IPS-NIHi7 (cell line): ENCODE measurements at regions not wholly inside any gene's neighbourhood (a gene's known extent, or its start where the extent isn't known, plus 50 kb on each side); places are given as distances from the start of the nearest gene placed in this dataset.
"Not testable (repeated sequence)": the region's sequence is repeated elsewhere in the genome, so short reads cannot be mapped to it uniquely, and the experiment has no call there.

Source experiments
- DNase-seq: peaks from one replicate; pipeline ENCODE4 v3.0.0; 2012; ENCODE audit warnings: mixed read lengths; ENCODE audit errors: extremely low spot score

- DNase-seq: no peak
Observed at GRCh38 chr6:84929212-84929611, 164.8 kb upstream of the TBX18 start.

- no peak for DNase-seq
Observed at GRCh38 chr6:84927551-84927950, 163.2 kb upstream of the TBX18 start.

GRCh38 chr6:84926189-84927155 lies 162.1 kb upstream of the TBX18 start:
- DNase-seq: no peak

GRCh38 chr6:84921891-84922290 lies 157.5 kb upstream of the TBX18 start:
- no peak for DNase-seq

GRCh38 chr6:84920021-84920420 lies 155.6 kb upstream of the TBX18 start:
- no peak for DNase-seq

- DNase-seq: no peak
Observed at GRCh38 chr6:84916704-84917103, 152.3 kb upstream of the TBX18 start.

GRCh38 chr6:84912472-84913322 lies 148.3 kb upstream of the TBX18 start:
- DNase-seq: no peak

GRCh38 chr6:84910906-84911607 lies 146.7 kb upstream of the TBX18 start:
- no peak for DNase-seq

GRCh38 chr6:84908304-84908904 lies 144.0 kb upstream of the TBX18 start:
- no peak for DNase-seq

- DNase-seq: no peak
Observed at GRCh38 chr6:84906514-84906913, 142.1 kb upstream of the TBX18 start.

- no peak for DNase-seq
Observed at GRCh38 chr6:84905823-84906222, 141.4 kb upstream of the TBX18 start.

GRCh38 chr6:84902354-84902928 lies 138.0 kb upstream of the TBX18 start:
- no peak for DNase-seq

- DNase-seq: no peak
Observed at GRCh38 chr6:84897988-84898594, 133.7 kb upstream of the TBX18 start.

GRCh38 chr6:84897011-84897410 lies 132.6 kb upstream of the TBX18 start:
- DNase-seq: no peak

- no peak for DNase-seq
Observed at GRCh38 chr6:84892671-84893070, 128.3 kb upstream of the TBX18 start.

- no peak for DNase-seq
Observed at GRCh38 chr6:84882768-84883766, 118.7 kb upstream of the TBX18 start.

- DNase-seq: not testable (repeated sequence)
Observed at GRCh38 chr6:84879385-84879784, 115.0 kb upstream of the TBX18 start.

GRCh38 chr6:84877515-84878210 lies 113.3 kb upstream of the TBX18 start:
- no peak for DNase-seq
